GM19455 (cell line): ENCODE measurements at regions not wholly inside any gene's neighbourhood (a gene's known extent, or its start where the extent isn't known, plus 50 kb on each side); places are given as distances from the start of the nearest gene placed in this dataset.

ENCODE experiments used
- ATAC-seq: cut with Tn5 transposase; IDR thresholded peaks from one replicate; pipeline ENCODE4 v1.9.1; 2021; ENCODE audit not compliant: unreplicated experiment

- no peak for ATAC-seq
Measured at GRCh38 chr4:148495463-148495862, 53.2 kb upstream of the NR3C2 start.
